A549 (cell line): ENCODE measurements at regions not wholly inside any gene's neighbourhood (a gene's known extent, or its start where the extent isn't known, plus 50 kb on each side); places are given as distances from the start of the nearest gene placed in this dataset.

Experiments
- ATAC-seq, 2 experiments: fragments of 200-7000 bp in 1 of 2; fragments of >200 bp in 1 of 2; cut with Nextera tagmentation in 1 of 2; cut with Tn5 transposase in 1 of 2; 3 replicates each; pipeline versions ENCODE4 v1.8.0 to v1.9.1; 2018 to 2020; ENCODE audit warnings: mild to moderate bottlenecking in 1 of 2, moderate library complexity in 1 of 2
- CTCF ChIA-PET: fragments of 300-600 bp; sonication (Branson Sonifier 250); formaldehyde crosslinking; extraction: SDS; loops from one replicate; lab custom pipeline; 2021; ENCODE audit warnings: antibody characterized with exemption, inconsistent platforms; lab: Yijun Ruan, JAX
- POLR2A ChIA-PET: fragments of 350-600 bp; formaldehyde crosslinking; extraction: SDS; loops from one replicate; lab custom pipeline; 2021; ENCODE audit warnings: antibody characterized with exemption, inconsistent platforms; lab: Yijun Ruan, JAX
- DNase-seq, 2 experiments: peaks; one replicate each; pipeline versions ENCODE4 v3.0.0 to v3.0.0-alpha.2; 2011 to 2016; ENCODE audit warnings: low read depth in 1 of 2, low spot score in 1 of 2
- FAIRE-seq: peaks from 2 replicates; lab custom pipeline; 2011; peaks lifted over from hg19 to GRCh38; lab: Jason Lieb, UNC
- H3K27ac ChIP-seq, 2 experiments: fragments of >200 bp; sonication (Bioruptor Twin); formaldehyde crosslinking; 3 replicates each; pipeline ENCODE4 v1.5.1; 2016 to 2017
- H3K4me1 ChIP-seq: fragments of >200 bp; sonication (Bioruptor Twin); formaldehyde crosslinking; 3 replicates; pipeline ENCODE4 v1.6.1; 2016
- H3K4me2 ChIP-seq: fragments of >200 bp; sonication (Bioruptor Twin); formaldehyde crosslinking; 3 replicates; pipeline ENCODE4 v1.6.1; 2016
- H3K4me3 ChIP-seq: fragments of >200 bp; sonication (Bioruptor Twin); formaldehyde crosslinking; 3 replicates; pipeline ENCODE4 v1.5.1; 2016
- H3K9me3 ChIP-seq: fragments of >200 bp; sonication (Bioruptor Twin); formaldehyde crosslinking; 3 replicates; pipeline ENCODE4 v1.6.1; 2016
- BCL3 ChIP-seq: fragments of >200 bp; sonication (Bioruptor Twin); formaldehyde crosslinking; IDR thresholded peaks from 3 replicates; pipeline ENCODE4 v1.6.1; 2016
- BHLHE40 ChIP-seq: IDR thresholded peaks from 2 replicates; pipeline ENCODE4 v1.6.1; 2012; ENCODE audit warnings: low read depth, low read length, inconsistent platforms
- CBX2 ChIP-seq: fragments of 200-600 bp; sonication (generic); IDR thresholded peaks from 2 replicates; pipeline ENCODE4 v1.6.1; 2016; ENCODE audit warnings: low read depth, mild to moderate bottlenecking, borderline replicate concordance
- CBX8 ChIP-seq: fragments of 200-600 bp; sonication (generic); IDR thresholded peaks from 2 replicates; pipeline ENCODE4 v1.6.1; 2016
- CEBPB ChIP-seq, 2 experiments: fragments of >200 bp in 1 of 2; sonication (Bioruptor Twin) in 1 of 2; formaldehyde crosslinking in 1 of 2; IDR thresholded peaks; 2 replicates each; pipeline ENCODE4 v1.6.1; 2012 to 2016
- CHD2 ChIP-seq: fragments of 150-350 bp; IDR thresholded peaks from 2 replicates; pipeline ENCODE4 v1.6.1; 2014; ENCODE audit warnings: low read length; ENCODE audit not compliant: partially characterized antibody
- EHMT2 ChIP-seq: fragments of 200-600 bp; sonication (generic); IDR thresholded peaks from 2 replicates; pipeline ENCODE4 v1.6.1; 2016; ENCODE audit warnings: antibody characterized with exemption, low read depth, mild to moderate bottlenecking, moderate library complexity
- EP300 ChIP-seq, 2 experiments: fragments of >200 bp; sonication (Bioruptor Twin); formaldehyde crosslinking; IDR thresholded peaks; 2 replicates in 1 of 2; 3 replicates in 1 of 2; pipeline ENCODE4 v1.6.1; 2016 to 2017
- ESRRA ChIP-seq: fragments of 150-350 bp; IDR thresholded peaks from 2 replicates; pipeline ENCODE4 v1.6.1; 2014; ENCODE audit warnings: mild to moderate bottlenecking, low read length, borderline replicate concordance
- FOSL2 ChIP-seq, 2 experiments: fragments of 450-650 bp in 1 of 2; fragments of >200 bp in 1 of 2; sonication (Bioruptor Twin) in 1 of 2; formaldehyde crosslinking; IDR thresholded peaks; 2 replicates each; pipeline versions ENCODE4 v1.5.0 to v1.6.1; 2016 to 2020; ENCODE audit warnings: mild to moderate bottlenecking in 1 of 2, moderate library complexity in 1 of 2
- HDAC2 ChIP-seq: fragments of 200-600 bp; sonication (generic); IDR thresholded peaks from 2 replicates; pipeline ENCODE4 v1.6.1; 2016
- JUN ChIP-seq, 2 experiments: fragments of >200 bp; sonication (Bioruptor Twin); formaldehyde crosslinking; IDR thresholded peaks; 2 replicates in 1 of 2; 3 replicates in 1 of 2; pipeline ENCODE4 v1.6.1; 2016 to 2017
- KDM1A ChIP-seq: fragments of 200-600 bp; sonication (generic); IDR thresholded peaks from 2 replicates; pipeline ENCODE4 v1.6.1; 2016; ENCODE audit warnings: low read depth, mild to moderate bottlenecking
- PBX3 ChIP-seq: IDR thresholded peaks from 2 replicates; pipeline ENCODE4 v1.6.1; 2012
- POLR2AphosphoS2 ChIP-seq: conservative IDR thresholded peaks from 2 replicates; pipeline ENCODE4 v1.6.1; 2012; ENCODE audit warnings: low read length, improper control_type of control experiment, inconsistent platforms
- RARB ChIP-seq: fragments of 250-450 bp; sonication (Bioruptor Pico); IDR thresholded peaks from 2 replicates; pipeline ENCODE4 v1.8.0; 2021; ENCODE audit warnings: mild to moderate bottlenecking, moderate library complexity
- REST ChIP-seq: fragments of 200-600 bp; sonication (generic); IDR thresholded peaks from 2 replicates; pipeline ENCODE4 v1.6.1; 2016; ENCODE audit warnings: antibody characterized with exemption, mild to moderate bottlenecking, moderate library complexity
- RFX5 ChIP-seq: fragments of 450-650 bp; IDR thresholded peaks from 2 replicates; pipeline ENCODE4 v1.7.1; 2014; ENCODE audit warnings: antibody characterized with exemption, mild to moderate bottlenecking, moderate library complexity
- TP53 ChIP-seq: fragments of 250-450 bp; sonication (Bioruptor Pico); IDR thresholded peaks from 2 replicates; pipeline ENCODE4 v1.5.0; 2021; ENCODE audit warnings: mild to moderate bottlenecking, moderate library complexity
- ZC3H11A ChIP-seq: fragments of 450-650 bp; IDR thresholded peaks from 2 replicates; pipeline ENCODE4 v1.6.1; 2014; ENCODE audit warnings: antibody characterized with exemption, mild to moderate bottlenecking
- ZFP36 ChIP-seq: fragments of 450-650 bp; IDR thresholded peaks from 2 replicates; pipeline ENCODE4 v1.6.1; 2014; ENCODE audit warnings: borderline replicate concordance; ENCODE audit not compliant: partially characterized antibody
- ZNF302 ChIP-seq: fragments of 250-450 bp; sonication (Bioruptor Pico); IDR thresholded peaks from 2 replicates; pipeline ENCODE4 v1.9.0; 2021; ENCODE audit warnings: inconsistent platforms, mild to moderate bottlenecking, moderate library complexity
- WGBS: methylation state at CpG from one replicate; pipeline ENCODE4 v1.1.6; 2017; ENCODE audit errors: missing lambda C conversion rate; 5-methylcytosine and 5-hydroxymethylcytosine counted together

- TF ChIP-seq REST (no peak), FOSL2 (IDR thresholded peaks at IDR 0.05) (no peak), FOSL2 (CRISPR knock-in tag; IDR thresholded peaks at IDR 0.05) (no peak), RARB (CRISPR knock-in tag) (no peak), ZNF302 (CRISPR knock-in tag) (no peak), KDM1A (no peak), EP300 (IDR thresholded peaks at IDR 0.05) (no peak)
Measured at GRCh38 chr18:37711766-37712505, 146.3 kb upstream of the CELF4 start (continued).

GRCh38 chr18:37710726-37711125 is 145.1 kb upstream of the CELF4 start:
- H3K4me2 ChIP-seq = no peak overlapping the region
- no peaks in the 10 kb centered on the region for H3K9me3 ChIP-seq
- ATAC-seq (no peak), DNase-seq (no peak), FAIRE-seq (no peak)
- POLR2A ChIA-PET = no interaction called here
- no peak overlapping the region for H3K4me3 ChIP-seq
- TF ChIP-seq CBX8 (no peak), TP53 (CRISPR knock-in tag) (no peak), RFX5 (no peak), BHLHE40 (no peak), ZFP36 (no peak), POLR2AphosphoS2 (no peak), BCL3 (no peak), CBX2 (no peak), CHD2 (no peak), EHMT2 (no peak), JUN (IDR thresholded peaks at IDR 0.05) (no peak), ESRRA (no peak), HDAC2 (no peak), CEBPB (IDR thresholded peaks at IDR 0.05) (no peak)
- H3K27ac ChIP-seq = no peak overlapping the region
- no peaks in the 10 kb centered on the region for H3K4me1 ChIP-seq
- WGBS = 10% methylated on average over 1 of the region's 1 CpG
- CTCF ChIA-PET = no interaction called here

- no peak for ATAC-seq
- Histone ChIP-seq H3K27ac (no peak overlapping the region), H3K4me2 (no peak overlapping the region), H3K9me3 (no peaks in the 10 kb centered on the region), H3K4me1 (no peaks in the 10 kb centered on the region), H3K4me3 (no peak overlapping the region)
- no peak for FAIRE-seq
- no peak for DNase-seq
- ChIA-PET POLR2A (no interaction called here), CTCF (no interaction called here)
- 17% methylated on average over 2 of the region's 2 CpGs for WGBS
- TF ChIP-seq JUN (IDR thresholded peaks at IDR 0.05) (no peak), KDM1A (no peak), ZC3H11A (no peak), PBX3 (no peak)
Measured at GRCh38 chr18:37709740-37710139, 144.1 kb upstream of the CELF4 start.
